ENCODE measurements at regions not wholly inside any gene's neighbourhood (a gene's known extent, or its start where the extent isn't known, plus 50 kb on each side); places are given as distances from the start of the nearest gene placed in this dataset.

GRCh38 chr10:57162231-57162630 is 801.2 kb upstream of the ZWINT start:
- no peak for TF ChIP-seq POLR2A (IDR thresholded peaks at IDR 0.05)
- TF ChIP-seq EP300 (IDR thresholded peaks at IDR 0.05) = no peak
- TF ChIP-seq, protein P1, sequence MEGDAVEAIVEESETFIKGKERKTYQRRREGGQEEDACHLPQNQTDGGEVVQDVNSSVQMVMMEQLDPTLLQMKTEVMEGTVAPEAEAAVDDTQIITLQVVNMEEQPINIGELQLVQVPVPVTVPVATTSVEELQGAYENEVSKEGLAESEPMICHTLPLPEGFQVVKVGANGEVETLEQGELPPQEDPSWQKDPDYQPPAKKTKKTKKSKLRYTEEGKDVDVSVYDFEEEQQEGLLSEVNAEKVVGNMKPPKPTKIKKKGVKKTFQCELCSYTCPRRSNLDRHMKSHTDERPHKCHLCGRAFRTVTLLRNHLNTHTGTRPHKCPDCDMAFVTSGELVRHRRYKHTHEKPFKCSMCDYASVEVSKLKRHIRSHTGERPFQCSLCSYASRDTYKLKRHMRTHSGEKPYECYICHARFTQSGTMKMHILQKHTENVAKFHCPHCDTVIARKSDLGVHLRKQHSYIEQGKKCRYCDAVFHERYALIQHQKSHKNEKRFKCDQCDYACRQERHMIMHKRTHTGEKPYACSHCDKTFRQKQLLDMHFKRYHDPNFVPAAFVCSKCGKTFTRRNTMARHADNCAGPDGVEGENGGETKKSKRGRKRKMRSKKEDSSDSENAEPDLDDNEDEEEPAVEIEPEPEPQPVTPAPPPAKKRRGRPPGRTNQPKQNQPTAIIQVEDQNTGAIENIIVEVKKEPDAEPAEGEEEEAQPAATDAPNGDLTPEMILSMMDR (IDR thresholded peaks at IDR 0.05) = no peak
- no peak for TF ChIP-seq POLR2AphosphoS5 (IDR thresholded peaks at IDR 0.05)
- WGBS, 5 donors = 61 to 82% (median 76%) methylated on average over 4 of the region's 4 CpGs
- Histone ChIP-seq H3K36me3 (no peaks in the 10 kb centered on the region), H3K9me3 (peaks cover 0 to 22% (median 0%) of the 10 kb centered on the region in 4 donors), H3K4me3 (no peak overlapping the region), H3K27ac (no peak overlapping the region), H3K27me3 (no peaks in the 10 kb centered on the region), H3K4me1 (no peaks in the 10 kb centered on the region)
- intact Hi-C loops (cut with DNase I; ENCODE audit: low total_unique reads) = no loop called here
- no peak for DNase-seq

GRCh38 chr10:57161157-57161556 is 800.1 kb upstream of the ZWINT start:
- H3K27me3 ChIP-seq = no peaks in the 10 kb centered on the region
- DNase-seq = no peak
- 76 to 97% (median 93%) methylated on average over 1 of the region's 1 CpG for WGBS, 5 donors
- no peak for TF ChIP-seq POLR2A (IDR thresholded peaks at IDR 0.05)
- TF ChIP-seq, protein P1 (IDR thresholded peaks at IDR 0.05) = no peak
- TF ChIP-seq EP300 (IDR thresholded peaks at IDR 0.05) = no peak
- TF ChIP-seq POLR2AphosphoS5 (IDR thresholded peaks at IDR 0.05) = no peak
- no peak overlapping the region for H3K27ac ChIP-seq
- no peak overlapping the region for H3K4me3 ChIP-seq
- H3K4me1 ChIP-seq = no peaks in the 10 kb centered on the region
- intact Hi-C loops (cut with DNase I; ENCODE audit: low total_unique reads) = no loop called here
- H3K9me3 ChIP-seq = peaks cover 0 to 22% (median 0%) of the 10 kb centered on the region in 4 donors
- H3K36me3 ChIP-seq = no peaks in the 10 kb centered on the region

- DNase-seq = no peak
- Histone ChIP-seq H3K27me3 (no peaks in the 10 kb centered on the region), H3K4me1 (no peaks in the 10 kb centered on the region), H3K4me3 (no peak overlapping the region), H3K9me3 (peaks cover 0 to 5% (median 2%) of the 10 kb centered on the region in 4 donors), H3K27ac (no peak overlapping the region), H3K36me3 (no peaks in the 10 kb centered on the region)
- intact Hi-C loops (cut with DNase I; ENCODE audit: low total_unique reads) = no loop called here
- TF ChIP-seq, protein P1 (IDR thresholded peaks at IDR 0.05) = no peak
- TF ChIP-seq EP300 (IDR thresholded peaks at IDR 0.05) (no peak), POLR2AphosphoS5 (IDR thresholded peaks at IDR 0.05) (no peak), POLR2A (IDR thresholded peaks at IDR 0.05) (no peak)
Measured at GRCh38 chr10:57145548-57145947, 784.5 kb upstream of the ZWINT start.

DNA sequence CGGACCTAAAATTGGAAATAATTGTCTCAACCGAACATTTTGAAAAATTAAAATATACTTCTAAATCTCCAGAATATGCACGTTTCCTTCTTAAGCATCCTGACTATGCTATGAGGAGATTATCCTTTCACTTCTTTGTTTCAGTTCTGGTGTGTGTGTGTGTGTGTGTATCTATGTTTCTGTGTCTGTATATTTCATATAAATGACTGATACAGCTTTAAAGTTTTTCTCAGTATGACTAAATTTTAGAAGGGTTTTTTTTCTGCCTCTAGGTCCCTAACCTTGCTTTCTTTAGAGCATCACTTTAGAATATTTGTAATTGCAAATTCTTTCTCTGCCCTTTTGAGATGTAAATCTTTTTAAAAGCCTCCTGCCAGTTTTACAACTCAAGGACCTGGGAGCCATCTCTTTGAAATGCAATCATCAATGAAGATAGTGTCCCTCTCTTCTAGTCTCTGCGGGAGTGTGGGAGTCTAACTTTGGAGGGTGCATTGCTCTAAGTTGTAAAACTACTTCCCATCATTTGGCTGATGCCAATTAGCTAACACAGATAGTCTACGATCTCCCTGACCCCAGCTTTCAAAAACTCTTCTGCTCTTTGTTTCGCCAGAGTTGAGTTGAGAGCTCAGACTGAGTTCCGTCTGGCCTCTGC is 782.0 kb upstream of the ZWINT start:
- no peak for TF ChIP-seq POLR2A (IDR thresholded peaks at IDR 0.05)
- no peak for TF ChIP-seq EP300 (IDR thresholded peaks at IDR 0.05)
- TF ChIP-seq POLR2AphosphoS5 (IDR thresholded peaks at IDR 0.05) = no peak
- TF ChIP-seq, protein P1 (IDR thresholded peaks at IDR 0.05) = no peak
- intact Hi-C loops (cut with DNase I; ENCODE audit: low total_unique reads) = no loop called here
- 38 to 50% (median 41%) methylated on average over 7 of the region's 7 CpGs for WGBS, 5 donors

More for the DNA sequence above, 782.0 kb upstream of the ZWINT start:
- Histone ChIP-seq H3K27ac (no peak overlapping the region), H3K9me3 (peaks cover 0 to 11% (median 4%) of the 10 kb centered on the region in 4 donors), H3K4me3 (no peak overlapping the region), H3K36me3 (no peaks in the 10 kb centered on the region), H3K27me3 (no peaks in the 10 kb centered on the region), H3K4me1 (no peaks in the 10 kb centered on the region)
- no peak for DNase-seq

Data from stomach (tissue), 8 donors.